DOHH2 (cell line): ENCODE measurements at regions not wholly inside any gene's neighbourhood (a gene's known extent, or its start where the extent isn't known, plus 50 kb on each side); places are given as distances from the start of the nearest gene placed in this dataset.

Experiments
- CTCF ChIP-seq: fragments of 200-600 bp; sonication (generic); IDR thresholded peaks from one replicate; pipeline ENCODE4 v1.5.1; 2014; ENCODE audit warnings: antibody characterized with exemption, mild to moderate bottlenecking, low read depth, low read length; ENCODE audit not compliant: poor library complexity, severe bottlenecking
- EZH2phosphoT487 ChIP-seq: fragments of 200-600 bp; sonication (generic); IDR thresholded peaks from 2 replicates; pipeline ENCODE4 v1.6.1; 2017; ENCODE audit warnings: borderline replicate concordance, mild to moderate bottlenecking, antibody characterized with exemption, low read length, moderate library complexity, mixed read lengths

GRCh38 chr15:62737551-62737950 lies 305.0 kb upstream of the TPM1 start:
- TF ChIP-seq CTCF (no peak), EZH2phosphoT487 (no peak)
